Loucy (cell line): ENCODE measurements at regions not wholly inside any gene's neighbourhood (a gene's known extent, or its start where the extent isn't known, plus 50 kb on each side); places are given as distances from the start of the nearest gene placed in this dataset.

Experiments used
- H2AFZ ChIP-seq: fragments of 200-600 bp; sonication (generic); 2 replicates; pipeline ENCODE4 v1.6.0; 2016; ENCODE audit warnings: antibody characterized with exemption, mild to moderate bottlenecking, low read length, moderate library complexity
- H3F3A ChIP-seq: fragments of 200-600 bp; 2 replicates; pipeline ENCODE4 v1.6.0; 2016; ENCODE audit warnings: antibody characterized with exemption, low read depth, mild to moderate bottlenecking
- H3K27me3 ChIP-seq: fragments of 200-600 bp; sonication (generic); 2 replicates; pipeline ENCODE4 v1.6.1; 2014; ENCODE audit warnings: low read length, mild to moderate bottlenecking; ENCODE audit not compliant: insufficient read depth, poor library complexity, severe bottlenecking
- H3K36me3 ChIP-seq: fragments of 200-600 bp; sonication (generic); 2 replicates; pipeline ENCODE4 v1.6.1; 2016; ENCODE audit warnings: low read length; ENCODE audit not compliant: insufficient read depth
- H3K4me1 ChIP-seq: fragments of 200-600 bp; sonication (generic); 2 replicates; pipeline ENCODE4 v1.5.1; 2014; ENCODE audit warnings: low read length, mild to moderate bottlenecking; ENCODE audit not compliant: insufficient read depth, poor library complexity, severe bottlenecking
- H3K4me2 ChIP-seq: fragments of 200-600 bp; sonication (generic); 2 replicates; pipeline ENCODE4 v1.6.0; 2014; ENCODE audit warnings: antibody characterized with exemption, low read length, low read depth, mild to moderate bottlenecking; ENCODE audit not compliant: poor library complexity, severe bottlenecking
- H3K4me3 ChIP-seq: fragments of 200-600 bp; sonication (generic); 2 replicates; pipeline ENCODE4 v1.5.1; 2014; ENCODE audit warnings: low read length, mild to moderate bottlenecking, mixed read lengths; ENCODE audit not compliant: poor library complexity, severe bottlenecking
- H3K79me2 ChIP-seq: fragments of 200-600 bp; sonication (generic); 2 replicates; pipeline ENCODE4 v1.6.1; 2014; ENCODE audit warnings: low read length; ENCODE audit not compliant: insufficient read depth
- H3K9ac ChIP-seq: fragments of 200-600 bp; sonication (generic); 2 replicates; pipeline ENCODE4 v1.6.0; 2014; ENCODE audit warnings: mild to moderate bottlenecking, low read depth, low read length, moderate library complexity; ENCODE audit not compliant: poor library complexity, severe bottlenecking
- H3K9me2 ChIP-seq: fragments of 200-600 bp; sonication (generic); replicated peaks from 2 replicates; pipeline ENCODE4 v1.6.1; 2016; ENCODE audit warnings: low read depth, low read length, mixed read lengths
- H3K9me3 ChIP-seq: fragments of 200-600 bp; sonication (generic); 2 replicates; pipeline ENCODE4 v1.6.1; 2014; ENCODE audit warnings: mild to moderate bottlenecking, antibody characterized with exemption, low read length, low read depth; ENCODE audit not compliant: insufficient read depth
- H4K20me1 ChIP-seq: fragments of 200-600 bp; sonication (generic); 2 replicates; pipeline ENCODE4 v1.6.0; 2014; ENCODE audit warnings: antibody characterized with exemption, low read length, mild to moderate bottlenecking; ENCODE audit not compliant: insufficient read depth, poor library complexity, severe bottlenecking
- CTCF ChIP-seq: fragments of 200-600 bp; sonication (generic); conservative IDR thresholded peaks from 2 replicates; pipeline ENCODE4 v1.5.1; 2014; ENCODE audit warnings: mild to moderate bottlenecking, antibody characterized with exemption, low read length
- EZH2phosphoT487 ChIP-seq: fragments of 200-600 bp; IDR thresholded peaks from 2 replicates; pipeline ENCODE4 v1.6.1; 2018; ENCODE audit warnings: antibody characterized with exemption, mild to moderate bottlenecking, moderate library complexity, borderline replicate concordance

- TF ChIP-seq EZH2phosphoT487: no peak
- no peak for TF ChIP-seq CTCF
- Histone ChIP-seq H3F3A (no peaks in the 10 kb centered on the region), H3K4me1 (no peaks in the 10 kb centered on the region), H3K9me3 (peaks cover 8% of the 10 kb centered on the region; the same call in 1 of the 2 replicates), H3K9me2 (no peaks in the 10 kb centered on the region), H3K4me3 (no peak overlapping the region), H3K4me2 (no peak overlapping the region), H3K27me3 (no peaks in the 10 kb centered on the region), H3K9ac (no peak overlapping the region), H4K20me1 (no peaks in the 10 kb centered on the region), H3K79me2 (no peaks in the 10 kb centered on the region), H3K36me3 (no peaks in the 10 kb centered on the region), H2AFZ (no peak overlapping the region)
Measured at GRCh38 chr21:32094804-32095203, 184.0 kb downstream of the MIS18A start.

GRCh38 chr21:32093646-32094462, 185.0 kb downstream of the MIS18A start:
- no peak overlapping the region for H3K4me2 ChIP-seq
- no peaks in the 10 kb centered on the region for H3K9me2 ChIP-seq
- H3K79me2 ChIP-seq: no peaks in the 10 kb centered on the region
- H3K27me3 ChIP-seq: no peaks in the 10 kb centered on the region
- no peaks in the 10 kb centered on the region for H4K20me1 ChIP-seq
- no peak overlapping the region for H3K4me3 ChIP-seq
- H3K4me1 ChIP-seq: no peaks in the 10 kb centered on the region
- no peaks in the 10 kb centered on the region for H3F3A ChIP-seq
- no peak overlapping the region for H2AFZ ChIP-seq
- TF ChIP-seq CTCF (no peak), EZH2phosphoT487 (no peak)
- no peaks in the 10 kb centered on the region for H3K36me3 ChIP-seq
- H3K9ac ChIP-seq: no peak overlapping the region
- peaks cover 8% of the 10 kb centered on the region; the same call in 1 of the 2 replicates for H3K9me3 ChIP-seq

GRCh38 chr21:32090956-32091355, 187.9 kb downstream of the MIS18A start:
- H3K27me3 ChIP-seq: no peaks in the 10 kb centered on the region
- H3K9me2 ChIP-seq: no peaks in the 10 kb centered on the region
- H2AFZ ChIP-seq: no peak overlapping the region
- H3K36me3 ChIP-seq: no peaks in the 10 kb centered on the region
- no peaks in the 10 kb centered on the region for H4K20me1 ChIP-seq
- no peaks in the 10 kb centered on the region for H3F3A ChIP-seq
- H3K4me2 ChIP-seq: no peak overlapping the region
- H3K9ac ChIP-seq: no peak overlapping the region
- peaks cover 8% of the 10 kb centered on the region; the same call in 1 of the 2 replicates for H3K9me3 ChIP-seq
- H3K79me2 ChIP-seq: no peaks in the 10 kb centered on the region
- no peak for TF ChIP-seq EZH2phosphoT487
- no peak for TF ChIP-seq CTCF
- H3K4me1 ChIP-seq: no peaks in the 10 kb centered on the region
- H3K4me3 ChIP-seq: no peak overlapping the region
